GM19455 (cell line): ENCODE measurements at regions not wholly inside any gene's neighbourhood (a gene's known extent, or its start where the extent isn't known, plus 50 kb on each side); places are given as distances from the start of the nearest gene placed in this dataset.

Experiments
- ATAC-seq: cut with Tn5 transposase; IDR thresholded peaks from one replicate; pipeline ENCODE4 v1.9.1; 2021; ENCODE audit not compliant: unreplicated experiment

- ATAC-seq = no peak
Observed at GRCh38 chr14:96931751-96932150, 134.6 kb downstream of the VRK1 start.

- ATAC-seq = no peak
Observed at GRCh38 chr14:96934638-96935330, 137.6 kb downstream of the VRK1 start.

- no peak for ATAC-seq
Observed at GRCh38 chr14:96938946-96939345, 141.8 kb downstream of the VRK1 start.

- no peak for ATAC-seq
Observed at GRCh38 chr14:96940009-96940408, 142.8 kb downstream of the VRK1 start.

GRCh38 chr14:96944297-96944696 is 147.1 kb downstream of the VRK1 start:
- no peak for ATAC-seq

GRCh38 chr14:96945721-96946120 is 148.5 kb downstream of the VRK1 start:
- ATAC-seq = no peak

- no peak for ATAC-seq
Observed at GRCh38 chr14:96949594-96949993, 152.4 kb downstream of the VRK1 start.

- no peak for ATAC-seq
Observed at GRCh38 chr14:96951511-96951910, 154.3 kb downstream of the VRK1 start.

- ATAC-seq = no peak
Observed at GRCh38 chr14:96953087-96953874, 156.1 kb downstream of the VRK1 start.

- no peak for ATAC-seq
Observed at GRCh38 chr14:96953875-96954185, 156.6 kb downstream of the VRK1 start.

GRCh38 chr14:96956464-96957239 is 159.5 kb downstream of the VRK1 start:
- ATAC-seq = no peak

GRCh38 chr14:96958057-96958456 is 160.9 kb downstream of the VRK1 start:
- ATAC-seq = no peak

GRCh38 chr14:96959992-96960391 is 162.8 kb downstream of the VRK1 start:
- ATAC-seq = no peak

GRCh38 chr14:96960598-96961116 is 163.5 kb downstream of the VRK1 start:
- ATAC-seq = no peak

- no peak for ATAC-seq
Observed at GRCh38 chr14:96961895-96962294, 164.7 kb downstream of the VRK1 start.

GRCh38 chr14:96962337-96962736 is 165.2 kb downstream of the VRK1 start:
- no peak for ATAC-seq

GRCh38 chr14:96964726-96965415 is 167.7 kb downstream of the VRK1 start:
- ATAC-seq = no peak

- ATAC-seq = no peak
Observed at GRCh38 chr14:96965885-96966595, 168.9 kb downstream of the VRK1 start.

- ATAC-seq = no peak
Observed at GRCh38 chr14:96975116-96975515, 177.9 kb downstream of the VRK1 start.

GRCh38 chr14:96978525-96979272 is 181.5 kb downstream of the VRK1 start:
- no peak for ATAC-seq
